ENCODE measurements at regions not wholly inside any gene's neighbourhood (a gene's known extent, or its start where the extent isn't known, plus 50 kb on each side); places are given as distances from the start of the nearest gene placed in this dataset.

GRCh38 chr9:93900971-93901861 is 53.9 kb downstream of the BARX1 start:
- DNase-seq (ENCODE audit: low read depth in 2 of 2, low spot score in 1 of 2), result no peak

- no peak for DNase-seq (ENCODE audit: low read depth in 2 of 2, low spot score in 1 of 2)
Measured at GRCh38 chr9:93900436-93900819, 54.7 kb downstream of the BARX1 start.

- DNase-seq (ENCODE audit: low read depth in 2 of 2, low spot score in 1 of 2), result no peak
Measured at GRCh38 chr9:93899609-93900435, 55.3 kb downstream of the BARX1 start.

GRCh38 chr9:93898502-93899426 is 56.4 kb downstream of the BARX1 start:
- no peak for DNase-seq (ENCODE audit: low read depth in 2 of 2, low spot score in 1 of 2)

- no peak for DNase-seq (ENCODE audit: low read depth in 2 of 2, low spot score in 1 of 2)
Measured at GRCh38 chr9:93898026-93898425, 57.1 kb downstream of the BARX1 start.

GRCh38 chr9:93897075-93897970 is 57.8 kb downstream of the BARX1 start:
- DNase-seq (ENCODE audit: low read depth in 2 of 2, low spot score in 1 of 2), result no peak

- no peak for DNase-seq (ENCODE audit: low read depth in 2 of 2, low spot score in 1 of 2)
Measured at GRCh38 chr9:93896496-93897033, 58.6 kb downstream of the BARX1 start.

- DNase-seq (ENCODE audit: low read depth in 2 of 2, low spot score in 1 of 2), result no peak
Measured at GRCh38 chr9:93896093-93896492, 59.1 kb downstream of the BARX1 start.

- DNase-seq (ENCODE audit: low read depth in 2 of 2, low spot score in 1 of 2), result no peak
Measured at GRCh38 chr9:93895535-93895934, 59.6 kb downstream of the BARX1 start.

GRCh38 chr9:93894691-93895079 is 60.5 kb downstream of the BARX1 start:
- no peak for DNase-seq (ENCODE audit: low read depth in 2 of 2, low spot score in 1 of 2)

- no peak for DNase-seq (ENCODE audit: low read depth in 2 of 2, low spot score in 1 of 2)
Measured at GRCh38 chr9:93893899-93894690, 61.1 kb downstream of the BARX1 start.

- DNase-seq (ENCODE audit: low read depth in 2 of 2, low spot score in 1 of 2), result no peak
Measured at GRCh38 chr9:93893194-93893593, 62.0 kb downstream of the BARX1 start.

- no peak for DNase-seq (ENCODE audit: low read depth in 2 of 2, low spot score in 1 of 2)
Measured at GRCh38 chr9:93892748-93893147, 62.4 kb downstream of the BARX1 start.

GRCh38 chr9:93891549-93892310 is 63.4 kb downstream of the BARX1 start:
- no peak for DNase-seq (ENCODE audit: low read depth in 2 of 2, low spot score in 1 of 2)

GRCh38 chr9:93891050-93891449 is 64.1 kb downstream of the BARX1 start:
- DNase-seq (ENCODE audit: low read depth in 2 of 2, low spot score in 1 of 2), result no peak

GRCh38 chr9:93890436-93890935 is 64.7 kb downstream of the BARX1 start:
- DNase-seq (ENCODE audit: low read depth in 2 of 2, low spot score in 1 of 2), result no peak

GRCh38 chr9:93886911-93887310 is 68.2 kb downstream of the BARX1 start:
- DNase-seq (ENCODE audit: low read depth in 2 of 2, low spot score in 1 of 2), result no peak

GRCh38 chr9:93884808-93885207 is 70.3 kb downstream of the BARX1 start:
- DNase-seq (ENCODE audit: low read depth in 2 of 2, low spot score in 1 of 2), result no peak
